Fibroblast of skin of right biceps (primary cell): ENCODE measurements at regions not wholly inside any gene's neighbourhood (a gene's known extent, or its start where the extent isn't known, plus 50 kb on each side); places are given as distances from the start of the nearest gene placed in this dataset.
A peak's percentile ranks its signal among the peaks of the same experiment; 100 is the strongest.

Experiments used
- DNase-seq: peaks from one replicate; pipeline ENCODE4 v3.0.0-alpha.2; 2013

DNA sequence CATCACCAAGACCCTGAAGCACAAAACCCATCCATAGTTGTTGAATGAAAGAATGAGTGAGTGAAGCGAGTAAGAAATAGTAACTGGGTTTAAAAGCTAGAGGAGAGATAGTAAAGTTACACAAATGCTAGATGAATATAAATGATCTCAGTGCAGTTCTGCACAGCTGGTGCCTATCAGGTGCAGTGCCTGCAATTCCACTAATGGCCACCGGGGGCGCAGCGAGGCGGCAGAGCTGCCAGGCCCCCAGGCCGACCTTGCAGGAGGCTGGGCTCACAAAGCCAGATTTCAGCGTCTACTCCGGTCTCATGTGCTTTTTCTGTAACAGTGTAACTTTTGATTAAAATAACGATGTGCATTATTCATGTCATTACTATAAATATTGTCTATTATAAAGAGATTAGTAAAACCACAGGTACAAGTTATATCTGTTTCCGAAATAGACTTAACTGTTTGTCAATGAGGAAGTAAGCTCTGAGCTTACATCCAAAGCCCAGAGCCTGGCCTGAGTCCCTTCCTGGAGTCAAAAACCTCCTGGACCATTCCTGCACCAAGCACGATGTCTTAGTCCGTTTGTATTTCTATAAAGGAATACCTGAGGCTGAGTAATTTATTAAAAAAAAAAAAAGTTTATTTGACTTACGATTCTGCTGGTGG is 477.6 kb downstream of the NPHP4 start:
- DNase-seq = peak; percentile 13

DNA sequence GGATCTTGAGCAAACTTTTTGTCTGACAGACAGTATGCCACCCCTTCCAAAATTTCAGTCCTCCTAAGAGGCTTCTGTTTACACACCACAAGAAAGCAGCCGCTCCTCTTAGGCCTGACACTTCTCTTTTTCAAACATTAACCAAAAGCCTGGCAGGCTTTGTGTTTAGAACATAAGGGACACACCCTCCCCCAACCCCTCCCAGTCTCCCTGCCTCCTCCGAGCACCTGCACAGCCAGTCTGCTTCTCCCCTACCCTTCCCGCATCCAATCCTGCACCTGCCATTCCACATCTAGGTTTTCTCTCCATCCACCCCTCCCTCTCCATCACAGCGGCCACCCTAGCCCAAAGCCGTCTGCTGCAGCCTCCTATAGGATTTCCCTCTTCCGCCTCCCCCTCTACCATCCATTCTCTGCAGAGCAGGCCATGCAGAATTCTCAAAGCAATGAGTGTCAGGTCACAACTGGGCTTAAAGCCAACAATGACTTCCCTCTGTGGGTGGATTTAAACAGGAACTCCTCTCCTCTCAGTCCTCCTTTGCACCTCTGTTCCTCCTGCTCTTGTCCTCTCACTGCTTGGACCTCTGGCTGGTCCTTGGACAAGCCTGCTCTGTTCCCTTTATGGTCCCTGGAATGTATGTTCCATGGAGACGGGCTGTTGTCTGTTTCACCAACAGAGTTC is 478.2 kb downstream of the NPHP4 start:
- no peak for DNase-seq

DNA sequence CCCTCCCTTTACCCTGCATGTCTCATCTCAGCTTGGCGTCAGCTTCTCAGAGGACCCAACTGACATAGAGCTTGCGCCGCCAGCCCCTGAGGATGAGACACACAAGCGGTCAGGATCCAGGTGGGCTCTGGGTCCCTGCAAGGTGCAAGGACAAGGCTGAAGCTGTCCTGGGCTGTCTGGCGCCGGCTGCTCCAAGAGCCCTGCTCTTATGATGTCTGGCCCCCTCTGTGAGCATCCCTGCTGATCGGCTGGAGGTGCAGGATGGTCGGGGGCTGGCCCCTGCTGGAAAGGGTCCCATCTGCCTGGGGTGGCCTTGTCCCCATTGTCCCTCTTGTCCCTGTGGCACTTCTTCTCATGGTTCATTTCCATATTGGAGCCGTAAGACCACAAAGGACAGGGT is 479.0 kb downstream of the NPHP4 start:
- no peak for DNase-seq

DNA sequence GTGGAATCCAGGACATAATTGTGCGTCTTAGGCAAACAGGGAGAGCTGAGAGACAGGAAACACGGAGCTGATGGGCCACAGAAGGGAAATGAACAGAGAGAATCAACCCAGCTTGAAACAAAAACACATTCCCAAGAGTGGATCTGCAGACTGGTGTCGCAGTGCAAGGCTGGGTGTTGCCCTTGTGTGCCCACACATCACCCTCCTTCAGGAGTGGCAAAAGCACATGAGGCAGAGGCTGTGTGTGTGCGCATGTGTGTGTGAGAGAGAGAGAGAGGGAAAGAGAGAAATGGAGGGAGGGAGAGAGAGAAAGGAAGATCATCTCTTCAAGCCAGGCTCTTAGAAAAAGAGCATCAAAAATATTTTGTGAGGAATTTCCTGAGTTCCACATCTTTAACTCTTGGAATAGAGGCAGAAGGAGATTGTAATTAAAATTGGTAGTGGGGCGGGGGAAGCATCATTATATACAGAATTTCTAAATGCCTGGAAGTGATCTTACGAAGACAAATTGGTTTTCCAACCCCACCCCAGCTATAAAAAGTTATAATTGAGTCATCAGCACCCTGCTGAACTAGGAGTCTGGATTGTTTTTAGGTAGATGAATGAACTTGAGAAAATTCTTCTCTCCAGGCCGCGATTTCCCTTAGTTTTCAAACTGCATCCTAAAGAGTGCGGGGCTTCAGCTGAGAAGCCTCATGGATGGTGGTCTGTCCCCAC is 480.7 kb downstream of the NPHP4 start:
- DNase-seq = no peak

DNA sequence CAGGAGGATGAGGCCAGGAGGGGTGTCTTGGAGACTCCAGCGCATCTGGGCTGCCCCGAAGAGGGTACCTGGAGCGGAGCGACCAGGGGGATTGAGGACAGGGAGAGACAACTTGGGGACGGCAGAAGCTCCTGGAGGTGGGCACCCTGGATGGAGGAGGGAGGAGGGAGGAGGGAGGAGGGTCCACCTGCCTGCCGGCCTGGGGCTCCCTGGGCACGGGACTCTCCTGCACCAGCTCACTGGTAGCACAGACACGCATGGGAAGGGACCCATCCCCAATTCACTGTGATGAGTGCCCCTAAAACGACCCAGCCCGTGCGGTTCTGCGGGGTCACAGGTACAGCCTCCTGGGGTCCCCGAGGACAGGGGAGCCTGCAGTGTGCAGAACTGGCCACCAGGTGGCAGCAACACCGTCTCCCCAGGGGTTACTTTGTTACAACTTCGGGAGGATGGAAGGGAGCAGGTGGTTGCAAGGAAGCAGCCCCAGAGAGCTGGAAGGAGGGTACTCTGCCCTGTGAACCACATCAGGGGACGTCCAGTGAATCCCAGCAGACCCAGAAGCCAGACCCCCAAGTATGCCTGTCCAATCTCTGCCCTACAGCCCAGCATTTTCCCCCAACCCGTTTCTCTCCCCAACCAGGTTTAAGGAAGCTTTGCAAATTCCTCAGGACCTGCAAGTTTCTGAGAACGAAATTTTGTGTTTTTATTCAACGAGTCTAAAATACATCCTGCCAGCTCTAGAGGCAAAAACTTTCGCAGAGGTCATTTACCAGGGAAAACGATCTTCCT is 482.4 kb downstream of the NPHP4 start:
- peak; percentile 21 for DNase-seq

DNA sequence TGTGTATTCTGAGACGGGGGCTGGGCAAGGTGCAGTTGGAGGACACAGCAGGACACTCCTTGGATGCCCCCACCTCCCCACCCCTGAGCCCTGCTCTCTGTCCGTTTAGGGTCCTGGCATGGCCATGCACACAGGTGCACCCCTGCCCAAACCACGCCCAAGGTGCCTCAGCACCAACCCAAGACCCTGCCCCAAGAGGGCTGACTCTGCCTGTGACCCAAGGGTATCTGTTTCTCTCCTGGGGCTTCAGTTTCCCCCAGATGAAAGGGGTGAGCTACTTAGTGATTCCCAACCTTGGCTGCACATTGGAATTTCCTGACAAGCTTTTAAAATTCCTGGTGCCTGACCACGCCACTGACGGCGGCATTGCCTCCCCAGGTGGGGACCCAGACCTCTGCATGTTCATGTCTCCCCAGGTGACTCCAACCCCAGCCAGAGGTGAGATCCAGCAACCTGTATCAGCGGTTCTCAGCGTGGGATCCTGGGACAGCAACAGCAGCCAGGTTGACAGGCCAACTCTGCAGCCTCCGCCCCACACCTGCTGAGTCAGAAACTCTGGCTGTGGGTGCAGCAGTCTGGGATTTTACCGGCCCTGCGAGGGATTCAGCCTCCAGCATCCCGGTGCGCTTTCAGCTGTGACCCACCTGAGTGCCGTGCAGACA is 483.4 kb downstream of the NPHP4 start:
- DNase-seq = no peak

DNA sequence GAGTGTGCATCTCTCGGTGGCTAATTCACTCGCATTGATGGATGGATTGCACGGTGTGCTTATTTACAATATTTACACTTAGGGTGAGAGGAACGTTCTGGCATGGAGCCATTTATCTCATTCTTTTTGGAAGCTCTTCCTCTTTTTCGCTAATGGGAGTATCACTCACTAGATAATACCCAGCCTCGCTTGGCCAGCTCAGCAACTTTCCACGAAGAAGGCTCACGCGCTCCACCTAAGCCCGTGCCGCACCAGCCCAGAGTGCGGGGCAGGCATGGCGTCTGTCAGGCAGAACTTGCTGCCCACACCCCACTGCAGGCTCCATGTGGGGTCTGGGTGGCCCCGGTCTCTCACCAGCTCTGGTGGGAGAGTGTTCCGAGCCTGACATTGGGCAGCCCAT is 484.9 kb downstream of the NPHP4 start:
- no peak for DNase-seq

DNA sequence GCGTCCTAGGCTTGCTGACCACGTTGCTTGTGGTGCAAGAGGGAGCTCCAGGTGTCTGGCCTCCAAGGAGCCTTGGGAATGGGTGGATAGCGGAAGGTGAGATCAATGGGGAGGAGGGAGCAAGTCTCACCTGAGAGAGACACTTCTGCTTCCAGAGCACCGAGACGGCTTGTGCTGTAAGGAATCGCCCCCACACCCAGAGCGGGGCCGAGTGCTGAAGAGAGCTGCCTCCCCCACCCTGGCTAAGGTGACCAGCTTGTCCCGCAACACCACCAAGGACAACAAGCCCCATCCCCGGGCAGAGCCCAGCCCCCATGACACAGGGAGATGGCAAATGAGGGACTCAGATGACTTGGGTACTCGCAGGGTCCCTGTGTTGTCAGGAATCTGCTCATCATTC is 485.6 kb downstream of the NPHP4 start:
- DNase-seq = no peak

DNA sequence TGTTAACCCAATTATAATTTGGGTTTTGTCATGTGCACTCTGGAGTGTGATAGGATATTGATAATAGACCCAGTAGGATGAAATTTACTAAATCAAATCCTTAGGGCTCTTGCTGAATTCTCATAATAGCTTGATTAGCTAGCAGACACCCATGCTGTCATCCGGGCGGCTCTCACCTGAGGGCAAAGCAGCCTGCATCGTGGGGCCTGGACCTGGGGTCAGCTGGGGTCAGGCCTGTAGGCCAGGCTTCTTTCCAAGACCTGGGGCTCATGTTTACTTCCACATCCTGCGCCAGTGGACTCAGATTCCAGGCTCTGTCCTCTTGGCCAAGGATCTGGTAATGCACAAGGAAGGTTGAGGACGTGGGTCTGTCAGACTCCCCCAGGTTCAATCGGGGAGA is 486.3 kb downstream of the NPHP4 start:
- DNase-seq = no peak

DNA sequence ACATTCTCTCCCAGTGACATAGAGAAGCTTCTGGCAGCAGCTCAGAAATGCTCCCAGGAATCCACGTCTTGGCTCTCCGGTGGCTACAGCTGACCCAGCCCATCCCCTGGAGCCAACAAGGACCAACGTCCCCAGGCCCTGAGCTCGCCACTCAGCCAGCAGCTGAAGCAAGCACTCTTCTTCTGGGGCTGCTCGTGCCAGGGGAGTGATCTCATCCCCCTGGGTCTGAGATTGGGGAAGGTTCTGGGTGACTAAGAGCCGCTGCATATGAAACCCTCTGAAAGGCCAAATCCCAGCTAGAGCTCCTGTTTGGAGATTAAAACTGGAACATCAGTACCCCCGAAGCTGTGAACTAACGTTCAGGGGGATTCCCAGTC is 487.9 kb downstream of the NPHP4 start:
- DNase-seq = no peak

DNA sequence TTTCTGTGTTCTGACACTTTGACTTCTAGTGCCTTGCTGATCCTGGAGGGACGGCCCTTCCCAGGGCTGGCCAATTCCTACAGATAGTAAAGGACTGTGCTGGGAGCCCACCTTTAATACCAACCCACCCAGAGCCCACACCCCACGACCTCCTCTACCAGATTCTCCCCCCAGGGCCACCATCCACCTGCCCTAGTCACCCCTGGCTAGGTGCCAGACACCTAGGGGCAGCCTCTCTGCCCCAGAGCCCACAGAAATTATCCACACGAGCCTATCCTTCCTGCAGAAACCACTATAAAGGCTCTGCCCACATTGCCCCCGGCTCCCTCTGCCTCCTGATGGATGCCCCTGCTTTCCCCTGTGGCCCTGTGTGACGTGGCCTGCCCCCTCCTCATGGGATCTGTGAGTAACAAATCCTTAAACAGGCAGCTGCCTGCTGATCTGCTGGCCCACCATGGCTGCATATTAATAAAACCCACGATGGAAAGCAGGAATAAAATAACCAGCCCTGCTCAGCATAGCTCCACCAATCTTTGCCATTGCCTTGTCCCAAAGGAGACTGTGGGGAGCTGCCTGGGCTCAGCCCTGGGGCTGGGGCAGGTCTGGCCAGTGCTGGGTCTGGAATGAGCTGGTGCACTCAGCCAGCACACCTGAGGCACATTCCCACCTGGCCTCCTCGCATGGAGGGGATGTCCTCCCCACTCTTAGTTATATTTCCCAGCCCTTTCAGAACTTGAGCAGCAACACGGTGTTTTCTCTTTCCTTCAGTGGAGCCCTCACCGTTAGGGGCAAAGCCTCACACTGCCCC is 488.5 kb downstream of the NPHP4 start:
- no peak for DNase-seq

DNA sequence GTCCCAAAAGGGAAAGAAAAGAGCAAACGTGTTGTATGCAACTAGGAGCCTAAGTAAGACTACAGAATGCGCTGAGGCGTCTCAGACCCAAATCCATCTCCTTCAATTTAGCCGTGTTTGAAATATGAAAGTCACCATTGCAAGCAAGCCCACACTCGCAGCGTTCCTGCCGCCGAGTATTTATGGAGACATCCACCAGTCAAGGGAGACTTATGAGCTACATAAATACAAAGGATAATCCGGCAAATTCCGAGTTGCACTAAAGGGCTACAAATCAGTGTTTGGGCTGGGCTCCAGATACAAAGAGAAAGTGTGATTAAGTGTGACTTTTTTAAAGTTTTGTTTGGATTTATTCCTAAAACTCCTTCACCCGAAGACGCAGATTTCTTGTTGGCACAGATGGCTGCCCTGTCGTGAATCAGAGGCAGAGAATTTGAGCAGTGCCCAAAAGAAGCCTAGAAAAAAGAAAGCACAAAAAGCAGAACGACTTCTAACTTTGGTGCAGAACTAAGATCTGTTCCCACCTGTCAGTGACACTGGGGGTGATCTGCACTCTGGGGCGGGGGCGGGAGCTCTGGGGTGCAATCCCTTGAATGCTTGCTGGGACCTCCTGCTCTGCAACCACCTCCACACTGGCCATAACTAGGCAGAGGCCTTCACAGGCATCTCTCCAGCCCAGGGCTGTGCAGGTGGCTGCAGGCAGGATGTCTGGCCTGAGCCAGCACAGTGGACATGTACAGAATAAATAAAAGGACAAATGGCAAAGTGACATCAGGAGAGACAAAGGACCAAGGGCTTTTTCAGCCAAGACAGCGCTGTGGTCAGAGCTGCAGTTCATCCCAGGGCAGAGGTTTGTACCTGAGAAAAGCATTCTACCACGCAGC is 489.7 kb downstream of the NPHP4 start:
- DNase-seq = no peak

DNA sequence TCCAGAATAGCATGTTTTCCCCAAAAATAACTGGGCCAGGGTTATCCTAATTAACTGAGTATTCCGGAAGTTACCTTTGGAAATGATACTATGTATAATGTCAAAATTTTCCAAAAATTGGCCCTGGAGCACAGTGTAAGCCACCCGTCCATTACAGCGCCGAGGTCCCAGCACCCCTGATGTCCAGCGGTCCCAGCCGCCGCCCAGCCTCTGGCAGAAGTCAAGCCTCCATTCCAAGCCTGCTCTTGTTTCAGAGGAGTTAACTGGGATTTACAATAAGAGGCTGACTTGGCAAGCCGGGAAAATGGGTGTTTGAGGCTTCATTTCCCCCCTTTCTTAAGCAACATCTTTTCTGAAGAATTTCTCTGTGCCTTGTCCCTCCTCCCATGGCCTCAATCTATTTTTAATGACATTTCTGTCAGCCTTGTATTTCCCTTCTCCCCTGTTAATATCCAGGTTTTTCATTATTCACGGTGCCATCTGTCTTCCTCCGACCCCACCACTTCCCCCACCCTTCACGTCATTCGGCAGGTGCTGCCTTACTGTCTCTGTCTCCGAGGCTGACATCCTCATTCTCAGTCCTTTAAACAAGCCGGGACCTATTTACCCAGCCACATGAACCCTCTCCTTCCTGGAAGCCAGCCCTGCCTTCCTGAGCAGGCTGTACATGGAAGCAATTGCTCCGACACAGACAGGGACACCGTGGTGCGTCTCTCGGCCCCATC is 490.9 kb downstream of the NPHP4 start:
- no peak for DNase-seq

DNA sequence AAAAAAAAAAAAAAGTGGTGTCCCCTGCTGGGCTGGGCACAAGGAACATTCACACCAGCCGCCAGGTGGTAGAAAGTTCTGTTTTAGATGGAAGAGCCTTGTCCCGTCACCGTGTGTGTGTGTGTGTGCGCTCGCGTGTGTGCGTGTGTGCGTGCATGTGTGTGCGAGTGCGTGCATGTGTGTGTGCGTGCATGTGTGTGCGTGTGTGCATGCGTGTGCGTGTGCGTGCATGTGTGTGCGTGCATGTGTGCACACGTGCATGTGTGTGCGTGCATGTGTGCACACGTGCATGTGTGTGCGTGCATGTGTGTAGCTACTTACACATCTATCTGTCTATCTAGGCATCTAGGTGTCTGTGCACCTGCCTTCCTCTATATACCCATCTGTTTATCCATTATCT is 491.7 kb downstream of the NPHP4 start:
- DNase-seq = no peak

DNA sequence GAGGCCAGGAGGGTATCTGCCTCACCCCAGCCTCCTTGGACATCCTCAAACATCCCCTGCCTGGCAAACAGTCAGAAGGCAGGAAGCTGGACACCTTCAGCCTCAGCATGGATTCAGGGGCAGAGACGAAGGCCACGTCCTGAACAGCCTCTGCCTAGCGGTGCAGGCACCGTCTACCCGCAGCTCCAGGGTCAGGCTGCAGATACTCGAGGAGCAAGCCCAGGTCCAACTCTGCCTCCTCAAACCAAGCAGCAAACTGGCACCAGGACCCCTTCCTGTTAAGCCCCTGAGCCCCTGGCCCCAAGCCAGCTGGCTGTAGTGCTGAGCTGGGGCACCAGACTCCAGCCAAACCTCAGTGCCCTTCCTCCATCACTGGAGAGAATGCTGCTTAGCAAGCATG is 494.7 kb downstream of the NPHP4 start:
- DNase-seq = no peak

DNA sequence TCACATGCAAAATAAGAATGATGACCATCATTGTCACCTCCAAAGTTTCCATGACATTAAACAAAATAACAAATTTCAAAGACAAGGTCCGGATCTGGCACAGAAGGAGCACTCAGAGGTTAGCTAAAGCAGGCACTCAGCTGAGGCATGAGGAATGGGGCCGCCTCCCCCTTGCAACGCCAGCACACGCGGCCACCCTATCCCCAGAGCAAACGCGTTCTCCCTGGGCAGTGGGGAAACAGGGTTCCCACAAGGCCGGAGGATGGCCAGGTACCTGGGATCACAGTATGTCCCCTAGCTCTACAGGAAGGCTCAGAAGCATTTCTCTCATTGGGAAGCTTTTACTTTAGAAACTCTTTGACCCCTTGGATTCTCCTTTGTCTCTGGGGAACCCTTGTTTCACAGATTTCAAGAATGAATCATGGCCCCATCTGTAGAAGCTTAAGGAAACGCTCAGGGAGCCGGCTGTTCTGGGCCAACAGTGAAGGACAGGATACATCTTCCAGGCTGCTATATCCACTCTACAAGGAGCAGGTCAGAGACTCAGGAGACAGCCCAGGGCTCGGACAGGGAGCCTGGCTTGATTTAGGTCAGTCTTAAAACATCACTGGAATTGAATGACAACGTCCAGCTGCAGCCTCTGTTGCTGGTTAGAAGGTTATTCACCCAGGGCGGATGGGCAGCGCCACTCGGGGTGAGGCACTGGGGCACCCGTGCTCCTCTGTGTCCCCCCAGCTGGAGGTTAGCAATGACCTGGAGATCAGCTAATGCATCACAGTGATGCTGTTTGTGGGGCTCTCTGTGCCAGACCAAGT is 496.4 kb downstream of the NPHP4 start:
- DNase-seq = no peak

DNA sequence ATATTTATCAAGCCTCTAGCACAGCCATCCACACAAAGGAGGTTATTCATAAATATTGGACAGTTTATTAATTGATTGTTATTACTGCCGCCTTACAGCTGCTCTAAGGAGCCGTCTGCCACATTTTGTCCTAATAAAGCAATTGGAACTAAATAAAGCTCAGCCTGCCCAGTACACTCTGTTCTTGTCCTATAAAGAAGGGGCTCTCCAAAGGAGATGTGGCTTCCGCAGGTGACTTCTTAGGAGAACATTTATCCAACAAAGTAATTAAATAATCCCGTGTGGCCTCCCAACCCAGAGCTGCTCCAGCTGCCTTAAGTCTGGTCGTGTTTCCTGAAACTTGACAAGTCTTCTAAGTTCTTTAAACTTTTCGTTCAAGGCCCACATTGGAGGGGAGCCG is 497.7 kb downstream of the NPHP4 start:
- no peak for DNase-seq

DNA sequence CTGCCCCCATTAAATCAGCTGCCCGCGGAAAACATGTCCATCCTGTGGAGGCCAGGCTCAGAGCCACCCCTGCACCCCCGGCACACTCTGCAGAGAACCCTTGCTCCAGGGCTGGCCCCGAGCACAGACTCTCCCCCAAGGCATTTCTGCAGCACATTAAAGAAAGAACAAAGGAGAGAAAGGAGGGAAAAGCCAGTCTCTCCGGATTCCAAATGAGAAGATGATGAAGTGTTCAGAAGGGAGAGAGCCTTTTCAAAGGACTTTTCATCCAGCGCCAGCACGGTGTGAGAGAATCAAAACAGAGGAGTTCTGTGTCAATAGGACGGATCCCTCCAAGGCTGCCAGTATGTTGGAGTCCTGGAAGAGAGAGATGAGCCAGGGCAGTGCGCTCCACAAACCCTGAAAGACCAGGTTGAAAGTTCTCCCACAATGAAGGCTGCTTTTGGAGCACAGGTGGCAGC is 498.3 kb downstream of the NPHP4 start:
- DNase-seq = no peak

DNA sequence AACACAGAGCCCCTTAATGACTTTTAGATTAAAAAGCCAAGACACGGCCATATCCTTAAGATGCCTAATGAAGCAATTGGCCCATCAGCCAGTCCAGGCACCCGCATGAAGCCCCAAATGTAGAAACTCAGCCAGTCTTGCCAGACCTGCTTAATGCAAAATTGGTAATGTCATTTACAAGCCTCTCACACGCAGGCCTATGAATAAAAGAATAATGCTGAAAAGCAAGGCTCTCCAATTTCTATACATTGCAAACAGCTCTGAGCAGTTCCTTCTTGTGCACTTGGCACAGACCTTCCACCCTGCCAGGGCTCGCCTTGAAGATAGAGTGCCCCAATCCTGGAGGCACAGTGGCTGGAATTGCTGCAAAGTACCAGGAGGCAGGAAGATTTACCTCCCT is 498.9 kb downstream of the NPHP4 start:
- DNase-seq = no peak
